Fibroblast of mammary gland (primary cell): ENCODE measurements at regions not wholly inside any gene's neighbourhood (a gene's known extent, or its start where the extent isn't known, plus 50 kb on each side); places are given as distances from the start of the nearest gene placed in this dataset.

Experiments
- DNase-seq: peaks from one replicate; pipeline ENCODE4 v3.0.0-alpha.2; 2010; ENCODE audit warnings: low read depth
- H3K4me3 ChIP-seq: 2 replicates; pipeline ENCODE4 v1.5.1; 2011; ENCODE audit warnings: low read depth, mild to moderate bottlenecking, low read length, moderate library complexity; ENCODE audit not compliant: control insufficient read depth
- TF ChIP-seq, protein P1 (sequence below): conservative IDR thresholded peaks from 2 replicates; pipeline ENCODE4 v1.5.1; 2011; ENCODE audit warnings: low read depth, low read length, inconsistent platforms; ENCODE audit not compliant: control insufficient read depth, insufficient read depth

DNA sequence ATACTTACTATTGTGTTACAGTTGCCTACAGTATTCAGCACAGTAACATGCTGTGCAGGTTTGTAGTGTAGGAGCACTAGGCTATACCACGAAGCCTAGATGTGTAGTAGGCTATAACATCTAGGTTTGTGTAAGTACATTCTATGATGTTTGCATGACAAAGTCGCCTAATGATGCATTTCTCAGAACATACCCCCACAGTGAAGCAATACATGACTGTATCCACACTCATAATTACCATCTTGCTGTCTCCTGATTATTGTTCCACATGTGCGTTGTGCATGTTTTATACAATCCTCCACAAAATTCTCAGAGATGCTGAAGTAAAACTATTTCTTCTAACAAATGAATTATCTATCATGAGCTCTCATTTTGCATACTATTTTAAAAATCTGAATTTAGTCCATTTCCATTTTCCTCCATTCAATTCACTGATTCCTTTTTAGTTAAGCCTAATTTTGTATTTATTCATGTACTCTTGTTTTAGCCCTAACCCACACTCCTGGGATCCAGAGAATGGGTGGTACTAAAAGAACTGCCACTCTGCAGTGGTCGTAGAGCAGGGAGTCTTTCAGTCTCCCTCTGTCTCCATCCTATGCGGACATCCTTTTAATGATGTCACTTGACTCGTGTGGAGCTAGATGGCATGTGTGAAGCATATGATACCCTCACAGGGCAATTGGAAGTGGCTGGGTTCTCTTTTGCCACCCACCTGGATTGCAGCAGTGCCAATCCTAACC, 67.6 kb upstream of the CAV2 start:
- TF ChIP-seq, protein P1, sequence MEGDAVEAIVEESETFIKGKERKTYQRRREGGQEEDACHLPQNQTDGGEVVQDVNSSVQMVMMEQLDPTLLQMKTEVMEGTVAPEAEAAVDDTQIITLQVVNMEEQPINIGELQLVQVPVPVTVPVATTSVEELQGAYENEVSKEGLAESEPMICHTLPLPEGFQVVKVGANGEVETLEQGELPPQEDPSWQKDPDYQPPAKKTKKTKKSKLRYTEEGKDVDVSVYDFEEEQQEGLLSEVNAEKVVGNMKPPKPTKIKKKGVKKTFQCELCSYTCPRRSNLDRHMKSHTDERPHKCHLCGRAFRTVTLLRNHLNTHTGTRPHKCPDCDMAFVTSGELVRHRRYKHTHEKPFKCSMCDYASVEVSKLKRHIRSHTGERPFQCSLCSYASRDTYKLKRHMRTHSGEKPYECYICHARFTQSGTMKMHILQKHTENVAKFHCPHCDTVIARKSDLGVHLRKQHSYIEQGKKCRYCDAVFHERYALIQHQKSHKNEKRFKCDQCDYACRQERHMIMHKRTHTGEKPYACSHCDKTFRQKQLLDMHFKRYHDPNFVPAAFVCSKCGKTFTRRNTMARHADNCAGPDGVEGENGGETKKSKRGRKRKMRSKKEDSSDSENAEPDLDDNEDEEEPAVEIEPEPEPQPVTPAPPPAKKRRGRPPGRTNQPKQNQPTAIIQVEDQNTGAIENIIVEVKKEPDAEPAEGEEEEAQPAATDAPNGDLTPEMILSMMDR = no peak
- peak; percentile 74 for DNase-seq
- no peak overlapping the region for H3K4me3 ChIP-seq

- peak; percentile 32 for DNase-seq
- H3K4me3 ChIP-seq = no peak overlapping the region
- TF ChIP-seq, protein P1 = no peak
These were observed 67.0 kb upstream of the CAV2 start for GRCh38 chr7:116432527-116432916.

DNA sequence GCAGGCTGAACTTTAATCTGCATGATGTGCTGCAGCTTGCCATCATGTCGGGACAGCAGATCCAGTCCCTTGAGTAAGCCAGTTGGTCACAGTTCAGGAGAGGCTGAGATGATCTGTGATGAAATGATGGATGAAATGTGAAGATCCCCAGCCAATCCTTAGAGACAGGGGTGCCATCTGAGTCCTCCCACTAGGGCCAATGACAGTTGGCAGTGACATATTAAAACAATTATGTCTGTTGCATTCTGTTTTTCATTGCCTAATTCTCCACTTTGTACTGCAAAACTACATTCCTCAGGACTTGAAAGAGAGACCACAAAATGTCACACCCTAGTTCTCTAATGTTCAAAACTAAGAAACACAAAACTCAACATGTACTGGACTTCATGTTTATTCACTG, 66.3 kb upstream of the CAV2 start:
- no peak overlapping the region for H3K4me3 ChIP-seq
- TF ChIP-seq, protein P1 = no peak
- DNase-seq = peak; percentile 46

DNA sequence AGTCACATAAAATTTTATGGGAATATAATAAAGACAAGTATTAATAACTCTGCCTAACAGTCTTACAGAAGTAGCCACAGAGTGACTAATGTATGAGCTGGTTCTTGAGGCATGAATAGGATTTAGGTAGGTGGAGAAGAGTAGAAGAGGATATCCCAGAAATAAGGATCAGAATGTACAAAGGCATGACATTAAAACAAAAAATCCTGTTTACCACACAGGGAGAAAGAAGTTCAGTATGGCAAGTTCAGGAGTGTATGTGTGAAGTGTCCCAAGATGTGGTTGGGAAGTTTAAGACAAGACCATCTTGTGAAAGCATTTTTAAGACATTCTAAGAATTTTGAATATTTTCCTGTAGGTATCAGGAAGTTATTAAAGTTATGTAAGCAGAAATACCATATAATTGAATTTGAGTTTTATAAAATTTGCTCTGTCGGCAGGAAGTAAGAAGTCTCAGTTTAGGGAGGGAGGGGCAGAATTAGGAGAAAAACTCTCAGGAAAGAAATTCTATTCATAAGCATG, 64.7 kb upstream of the CAV2 start:
- peak; percentile 92 for DNase-seq
- no peak overlapping the region for H3K4me3 ChIP-seq
- TF ChIP-seq, protein P1 = no peak

DNA sequence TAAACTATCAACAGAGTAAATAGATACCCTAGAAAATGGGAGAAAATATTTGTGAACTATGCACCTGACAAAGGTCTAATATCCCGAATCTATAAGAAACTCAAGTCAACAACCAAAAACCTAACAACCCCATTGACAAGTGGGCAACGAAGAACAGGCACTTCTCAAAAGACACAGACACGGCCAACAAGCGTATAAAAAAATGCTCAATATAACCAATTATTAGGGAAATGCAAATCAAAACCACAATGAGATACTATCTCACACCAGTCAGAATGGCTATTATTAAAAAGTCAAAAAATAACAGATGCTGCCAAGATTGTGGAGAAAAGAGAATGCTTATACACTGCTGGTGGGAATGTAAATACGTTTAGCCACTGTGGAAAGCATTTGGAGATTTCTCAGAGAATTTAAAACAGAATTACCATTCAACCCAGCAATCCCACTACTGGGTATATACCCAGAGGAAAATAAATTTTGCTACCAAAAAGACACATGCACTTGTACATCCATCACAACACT, 63.2 kb upstream of the CAV2 start:
- TF ChIP-seq, protein P1 = no peak
- H3K4me3 ChIP-seq = no peak overlapping the region
- no peak for DNase-seq

DNA sequence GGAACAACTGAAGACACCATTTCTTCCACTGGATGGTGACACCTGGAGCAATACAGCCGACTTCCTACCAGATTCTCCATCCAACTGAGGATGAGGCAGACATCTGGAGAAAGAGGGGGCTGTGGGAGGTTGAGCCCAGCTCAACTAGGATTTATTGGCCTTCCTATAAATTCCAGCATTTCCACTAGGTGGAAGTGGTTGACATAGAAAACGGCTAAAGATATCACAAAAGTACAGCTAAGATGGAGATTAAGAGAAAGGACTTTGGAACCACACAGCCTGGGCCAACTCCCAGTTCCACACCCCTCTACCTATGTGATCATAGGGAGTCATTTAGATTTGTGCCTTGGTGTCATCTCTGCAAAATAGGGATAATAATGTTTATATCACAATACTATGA, 61.3 kb upstream of the CAV2 start:
- TF ChIP-seq, protein P1 = peak; percentile 34
- DNase-seq = peak; percentile 60
- no peak overlapping the region for H3K4me3 ChIP-seq
